OCI-LY1 (cell line): ENCODE measurements at regions not wholly inside any gene's neighbourhood (a gene's known extent, or its start where the extent isn't known, plus 50 kb on each side); places are given as distances from the start of the nearest gene placed in this dataset.

ENCODE experiments used
- H2AFZ ChIP-seq: fragments of 200-600 bp; sonication (generic), shearing (Covaris generic); 2 replicates; pipeline ENCODE4 v1.6.0; 2014; ENCODE audit warnings: antibody characterized with exemption, mild to moderate bottlenecking, low read length
- H3F3A ChIP-seq: fragments of 200-600 bp; sonication (generic), shearing (Covaris generic); 2 replicates; pipeline ENCODE4 v1.6.0; 2014; ENCODE audit warnings: mild to moderate bottlenecking, antibody characterized with exemption, low read length, moderate library complexity; ENCODE audit not compliant: insufficient read depth
- H3K27ac ChIP-seq: fragments of 200-600 bp; sonication (generic); 2 replicates; pipeline ENCODE4 v1.5.1; 2014; ENCODE audit warnings: low read length, mixed run types, mild to moderate bottlenecking, low read depth; ENCODE audit not compliant: poor library complexity, severe bottlenecking
- H3K27me3 ChIP-seq: fragments of 200-600 bp; sonication (generic); 2 replicates; pipeline ENCODE4 v1.6.0; 2014; ENCODE audit warnings: antibody characterized with exemption, mild to moderate bottlenecking, low read length, moderate library complexity; ENCODE audit not compliant: insufficient read depth
- H3K36me3 ChIP-seq: fragments of 200-600 bp; sonication (generic); 2 replicates; pipeline ENCODE4 v1.6.1; 2014; ENCODE audit warnings: mild to moderate bottlenecking, antibody characterized with exemption, low read length, moderate library complexity, mixed read lengths; ENCODE audit not compliant: insufficient read depth
- H3K4me1 ChIP-seq: fragments of 200-600 bp; sonication (generic); 2 replicates; pipeline ENCODE4 v1.5.1; 2014; ENCODE audit warnings: mild to moderate bottlenecking, low read length, moderate library complexity; ENCODE audit not compliant: insufficient read depth, severe bottlenecking
- H3K4me2 ChIP-seq: fragments of 200-600 bp; sonication (generic), shearing (Covaris generic); 2 replicates; pipeline ENCODE4 v1.6.1; 2014; ENCODE audit warnings: low read length
- H3K4me3 ChIP-seq: fragments of 200-600 bp; sonication (generic); 2 replicates; pipeline ENCODE4 v1.5.1; 2014; ENCODE audit warnings: low read length, low read depth, mild to moderate bottlenecking, mixed read lengths; ENCODE audit not compliant: poor library complexity, severe bottlenecking
- H3K79me2 ChIP-seq: fragments of 200-600 bp; shearing (Covaris generic); 2 replicates; pipeline ENCODE4 v1.6.1; 2016; ENCODE audit warnings: mixed run types, low read length, mixed read lengths; ENCODE audit not compliant: insufficient read depth
- H3K9ac ChIP-seq: fragments of 200-600 bp; sonication (generic), shearing (Covaris generic); 2 replicates; pipeline ENCODE4 v1.6.1; 2014; ENCODE audit warnings: mild to moderate bottlenecking, low read length, mixed read lengths
- H3K9me2 ChIP-seq: fragments of 200-600 bp; sonication (generic), shearing (Covaris generic); 2 replicates; pipeline ENCODE4 v1.6.1; 2014; ENCODE audit warnings: low read depth, mild to moderate bottlenecking, low read length, mixed read lengths
- H3K9me3 ChIP-seq: fragments of 200-600 bp; shearing (Covaris generic); 2 replicates; pipeline ENCODE4 v1.6.1; 2014; ENCODE audit warnings: low read length, mixed read lengths
- H4K20me1 ChIP-seq: fragments of 200-600 bp; sonication (generic), shearing (Covaris generic); 2 replicates; pipeline ENCODE4 v1.6.0; 2016; ENCODE audit warnings: mild to moderate bottlenecking, low read length; ENCODE audit not compliant: insufficient read depth
- CTCF ChIP-seq: fragments of 200-600 bp; sonication (generic), shearing (Covaris generic); IDR thresholded peaks from 2 replicates; pipeline ENCODE4 v1.5.1; 2017; ENCODE audit warnings: mild to moderate bottlenecking, antibody characterized with exemption, low read length, moderate library complexity, mixed read lengths
- EZH2 ChIP-seq: fragments of 200-600 bp; sonication (generic), shearing (Covaris generic); IDR thresholded peaks from 2 replicates; pipeline ENCODE4 v1.8.0; 2017; ENCODE audit warnings: borderline replicate concordance, mixed run types, mild to moderate bottlenecking, antibody characterized with exemption, low read length, moderate library complexity, mixed read lengths

GRCh38 chr20:24077145-24077544 lies 88.6 kb upstream of the GGTLC1 start:
- Histone ChIP-seq H3K9me2 (no peaks in the 10 kb centered on the region), H3K4me2 (no peak overlapping the region), H4K20me1 (no peaks in the 10 kb centered on the region), H2AFZ (no peak overlapping the region), H3F3A (no peaks in the 10 kb centered on the region), H3K4me3 (no peak overlapping the region), H3K4me1 (no peaks in the 10 kb centered on the region), H3K27ac (no peak overlapping the region), H3K9ac (no peak overlapping the region), H3K27me3 (no peaks in the 10 kb centered on the region), H3K79me2 (no peaks in the 10 kb centered on the region), H3K36me3 (no peaks in the 10 kb centered on the region), H3K9me3 (no peaks in the 10 kb centered on the region)
- TF ChIP-seq EZH2 = no peak
- TF ChIP-seq CTCF = no peak

- H3K4me2 ChIP-seq = no peak overlapping the region
- H3K27ac ChIP-seq = no peak overlapping the region
- no peak overlapping the region for H3K9ac ChIP-seq
- no peaks in the 10 kb centered on the region for H3K9me3 ChIP-seq
- no peaks in the 10 kb centered on the region for H3K9me2 ChIP-seq
- H3K27me3 ChIP-seq = no peaks in the 10 kb centered on the region
- H3F3A ChIP-seq = no peaks in the 10 kb centered on the region
- H3K4me3 ChIP-seq = no peak overlapping the region
- H4K20me1 ChIP-seq = no peaks in the 10 kb centered on the region
- H3K4me1 ChIP-seq = no peaks in the 10 kb centered on the region
- H3K79me2 ChIP-seq = no peaks in the 10 kb centered on the region
- no peak for TF ChIP-seq CTCF
- TF ChIP-seq EZH2 = no peak
- no peak overlapping the region for H2AFZ ChIP-seq
- no peaks in the 10 kb centered on the region for H3K36me3 ChIP-seq
Measured at GRCh38 chr20:24070679-24071078, 82.1 kb upstream of the GGTLC1 start.

GRCh38 chr20:24066076-24066700 lies 77.6 kb upstream of the GGTLC1 start:
- no peak overlapping the region for H3K4me2 ChIP-seq
- no peaks in the 10 kb centered on the region for H3K27me3 ChIP-seq
- H3F3A ChIP-seq = no peaks in the 10 kb centered on the region
- no peaks in the 10 kb centered on the region for H3K9me3 ChIP-seq
- no peaks in the 10 kb centered on the region for H3K79me2 ChIP-seq
- TF ChIP-seq EZH2 (no peak), CTCF (no peak)
- no peak overlapping the region for H3K9ac ChIP-seq
- H3K27ac ChIP-seq = no peak overlapping the region
- no peaks in the 10 kb centered on the region for H4K20me1 ChIP-seq
- H3K4me1 ChIP-seq = no peaks in the 10 kb centered on the region
- H3K4me3 ChIP-seq = no peak overlapping the region
- H3K9me2 ChIP-seq = no peaks in the 10 kb centered on the region
- H2AFZ ChIP-seq = no peak overlapping the region
- no peaks in the 10 kb centered on the region for H3K36me3 ChIP-seq
